Body of pancreas (tissue), 4 donors: ENCODE measurements at regions not wholly inside any gene's neighbourhood (a gene's known extent, or its start where the extent isn't known, plus 50 kb on each side); places are given as distances from the start of the nearest gene placed in this dataset.

Source experiments
- ATAC-seq: fragments of 150-250 bp; one replicate; pipeline ENCODE4 v1.9.1; 2016
- DNase-seq, 4 donors: peaks; one replicate each; pipeline ENCODE4 v3.0.0-alpha.2; 2019
- H3K27ac ChIP-seq, 4 donors: fragments of 200-600 bp; sonication (generic); 1 replicate in 3 of 4; 2 replicates in 1 of 4; pipeline versions ENCODE4 v1.5.1 to v1.6.1; 2016 to 2019; ENCODE audit warnings: mild to moderate bottlenecking in 1 of 4, mixed read lengths in 1 of 4, moderate library complexity in 1 of 4
- H3K27me3 ChIP-seq, 2 donors: fragments of 200-600 bp; sonication (generic); one replicate each; pipeline ENCODE4 v1.6.0; 2016; ENCODE audit warnings: mild to moderate bottlenecking in 1 of 2
- H3K36me3 ChIP-seq, 2 donors: fragments of 200-600 bp; sonication (generic); replicated peaks in 1 of 2; 2 replicates each; pipeline ENCODE4 v1.5.1; 2016; ENCODE audit warnings: low read depth in 2 of 2; ENCODE audit not compliant: insufficient read depth in 1 of 2
- H3K4me1 ChIP-seq: fragments of 200-600 bp; sonication (generic); one replicate; pipeline ENCODE4 v1.6.0; 2016
- H3K4me3 ChIP-seq, 2 donors: fragments of 200-600 bp; sonication (generic); 1 replicate in 1 of 2; 2 replicates in 1 of 2; pipeline ENCODE4 v1.5.1; 2016 to 2019
- H3K9me3 ChIP-seq, 3 donors: fragments of 200-600 bp; sonication (generic); 1 replicate in 2 of 3; 2 replicates in 1 of 3; pipeline ENCODE4 v1.5.1; 2016
- CTCF ChIP-seq, 7 experiments: fragments of 450-650 bp in 4 of 7; fragments of 200-600 bp in 3 of 7; sonication (generic) in 3 of 7; IDR thresholded peaks; one replicate each; pipeline ENCODE4 v1.5.1; 2016 to 2019; ENCODE audit warnings: antibody characterized with exemption in 7 of 7
- POLR2A ChIP-seq, 3 donors: fragments of 450-650 bp; IDR thresholded peaks; one replicate each; pipeline ENCODE4 v1.6.1; 2016; ENCODE audit warnings: antibody characterized with exemption in 3 of 3, mild to moderate bottlenecking in 2 of 3
- WGBS, 2 donors: methylation state at CpG; one replicate each; pipeline ENCODE4 v1.1.5; 2017; 5-methylcytosine and 5-hydroxymethylcytosine counted together
- intact Hi-C: fragments of 100-400 bp; cut with DNase I; formaldehyde crosslinking; loops from one replicate; pipeline ENCODE4 v1.15.1; 2023

- Histone ChIP-seq H3K4me1 (no peaks in the 10 kb centered on the region), H3K36me3 (no peaks in the 10 kb centered on the region), H3K4me3 (no peak overlapping the region), H3K9me3 (no peaks in the 10 kb centered on the region), H3K27ac (no peak overlapping the region), H3K27me3 (no peaks in the 10 kb centered on the region)
- no peak for ATAC-seq
- no peak for TF ChIP-seq CTCF (IDR thresholded peaks at IDR 0.05)
- no peak for TF ChIP-seq POLR2A (IDR thresholded peaks at IDR 0.05)
- intact Hi-C loops, result no loop called here
- no peak for DNase-seq
These were observed 1414.8 kb upstream of the CELF4 start for GRCh38 chr18:38980420-38980819.

GRCh38 chr18:38972571-38972970 is 1407.0 kb upstream of the CELF4 start:
- no peak for ATAC-seq
- Histone ChIP-seq H3K4me1 (no peaks in the 10 kb centered on the region), H3K9me3 (no peaks in the 10 kb centered on the region), H3K27me3 (no peaks in the 10 kb centered on the region), H3K27ac (no peak overlapping the region), H3K36me3 (no peaks in the 10 kb centered on the region), H3K4me3 (no peak overlapping the region)
- intact Hi-C loops, result no loop called here
- no peak for DNase-seq
- 58 to 63% methylated on average over 1 of the region's 1 CpG for WGBS, 2 donors
- no peak for TF ChIP-seq POLR2A (IDR thresholded peaks at IDR 0.05)
- no peak for TF ChIP-seq CTCF (IDR thresholded peaks at IDR 0.05)

GRCh38 chr18:38971881-38972280 is 1406.3 kb upstream of the CELF4 start:
- DNase-seq, result no peak
- TF ChIP-seq POLR2A (IDR thresholded peaks at IDR 0.05) (no peak), CTCF (IDR thresholded peaks at IDR 0.05) (no peak)
- no peaks in the 10 kb centered on the region for H3K27me3 ChIP-seq
- no peaks in the 10 kb centered on the region for H3K9me3 ChIP-seq
- intact Hi-C loops, result no loop called here
- 50 to 51% methylated on average over 7 of the region's 7 CpGs for WGBS, 2 donors
- no peak overlapping the region for H3K4me3 ChIP-seq
- H3K4me1 ChIP-seq, result no peaks in the 10 kb centered on the region
- ATAC-seq, result no peak
- H3K27ac ChIP-seq, result no peak overlapping the region
- H3K36me3 ChIP-seq, result no peaks in the 10 kb centered on the region

GRCh38 chr18:38966841-38967240 is 1401.2 kb upstream of the CELF4 start:
- H3K27me3 ChIP-seq, result no peaks in the 10 kb centered on the region
- no peaks in the 10 kb centered on the region for H3K36me3 ChIP-seq
- TF ChIP-seq CTCF (IDR thresholded peaks at IDR 0.05), result no peak
- no peak for TF ChIP-seq POLR2A (IDR thresholded peaks at IDR 0.05)
- H3K27ac ChIP-seq, result no peak overlapping the region
- ATAC-seq (no peak), DNase-seq (no peak)
- intact Hi-C loops, result no loop called here
- no peaks in the 10 kb centered on the region for H3K4me1 ChIP-seq
- H3K4me3 ChIP-seq, result no peak overlapping the region
- H3K9me3 ChIP-seq, result no peaks in the 10 kb centered on the region

- intact Hi-C loops, result no loop called here
- H3K9me3 ChIP-seq, result no peaks in the 10 kb centered on the region
- H3K36me3 ChIP-seq, result no peaks in the 10 kb centered on the region
- no peak overlapping the region for H3K4me3 ChIP-seq
- no peaks in the 10 kb centered on the region for H3K4me1 ChIP-seq
- no peak for TF ChIP-seq POLR2A (IDR thresholded peaks at IDR 0.05)
- no peak for TF ChIP-seq CTCF (IDR thresholded peaks at IDR 0.05)
- H3K27ac ChIP-seq, result no peak overlapping the region
- DNase-seq (no peak), ATAC-seq (no peak)
- H3K27me3 ChIP-seq, result no peaks in the 10 kb centered on the region
- 34 to 42% methylated on average over 3 of the region's 3 CpGs for whole genome bisulfite sequencing, 2 donors
These were observed 1398.5 kb upstream of the CELF4 start for GRCh38 chr18:38963943-38964660.
